SK-N-MC (cell line): ENCODE measurements at regions not wholly inside any gene's neighbourhood (a gene's known extent, or its start where the extent isn't known, plus 50 kb on each side); places are given as distances from the start of the nearest gene placed in this dataset.

Source experiments
- EZH2 ChIP-seq: fragments of 200-600 bp; sonication (generic); IDR thresholded peaks from one replicate; pipeline ENCODE4 v1.6.1; 2017; ENCODE audit warnings: antibody characterized with exemption
- FOXP2 ChIP-seq: optimal IDR thresholded peaks from 2 replicates; pipeline ENCODE3; 2011; ENCODE audit warnings: mild to moderate bottlenecking, moderate library complexity; ENCODE audit not compliant: insufficient read depth; ENCODE audit errors: extremely low read length, control extremely low read depth
- POLR2AphosphoS5 ChIP-seq: IDR thresholded peaks from 2 replicates; pipeline ENCODE4 v1.6.1; 2012; ENCODE audit warnings: mild to moderate bottlenecking, low read depth, low read length, borderline replicate concordance

GRCh38 chrX:140172401-140172800, 207.1 kb upstream of the CXorf66 start:
- TF ChIP-seq POLR2AphosphoS5 (no peak), EZH2 (no peak), FOXP2 (no peak)
